ENCODE measurements at regions not wholly inside any gene's neighbourhood (a gene's known extent, or its start where the extent isn't known, plus 50 kb on each side); places are given as distances from the start of the nearest gene placed in this dataset.

- no peak for FAIRE-seq
- no peak for TF ChIP-seq POLR2A (IDR thresholded peaks at IDR 0.05; ENCODE audit: low read depth, low read length)
- DNase-seq (ENCODE audit: insufficient read length, low spot score), result no peak
Observed at GRCh38 chr14:97177016-97177415, 379.8 kb downstream of the VRK1 start.

- TF ChIP-seq POLR2A (IDR thresholded peaks at IDR 0.05; ENCODE audit: low read depth, low read length), result no peak
- no peak for DNase-seq (ENCODE audit: insufficient read length, low spot score)
- no peak for FAIRE-seq
Observed at GRCh38 chr14:97177635-97178034, 380.5 kb downstream of the VRK1 start.

- no peak for TF ChIP-seq POLR2A (IDR thresholded peaks at IDR 0.05; ENCODE audit: low read depth, low read length)
Observed at GRCh38 chr14:97178781-97179180, 381.6 kb downstream of the VRK1 start.

GRCh38 chr14:97179573-97179972, 382.4 kb downstream of the VRK1 start:
- no peak for TF ChIP-seq POLR2A (IDR thresholded peaks at IDR 0.05; ENCODE audit: low read depth, low read length)
- FAIRE-seq (no peak), DNase-seq (ENCODE audit: insufficient read length, low spot score) (no peak)

More at GRCh38 chr14:97178781-97179180, 381.6 kb downstream of the VRK1 start:
- no peak for FAIRE-seq
- no peak for DNase-seq (ENCODE audit: insufficient read length, low spot score)

GRCh38 chr14:97180304-97181200, 383.4 kb downstream of the VRK1 start:
- FAIRE-seq (peak; percentile 74), DNase-seq (ENCODE audit: insufficient read length, low spot score) (peak; percentile 69)
- no peak for TF ChIP-seq POLR2A (IDR thresholded peaks at IDR 0.05; ENCODE audit: low read depth, low read length)

- DNase-seq (ENCODE audit: insufficient read length, low spot score) (no peak), FAIRE-seq (no peak)
- TF ChIP-seq POLR2A (IDR thresholded peaks at IDR 0.05; ENCODE audit: low read depth, low read length), result no peak
Observed at GRCh38 chr14:97185186-97185585, 388.0 kb downstream of the VRK1 start.

GRCh38 chr14:97187916-97188315, 390.7 kb downstream of the VRK1 start:
- no peak for FAIRE-seq
- DNase-seq (ENCODE audit: insufficient read length, low spot score), result no peak
- no peak for TF ChIP-seq POLR2A (IDR thresholded peaks at IDR 0.05; ENCODE audit: low read depth, low read length)

- DNase-seq (ENCODE audit: insufficient read length, low spot score), result no peak
- no peak for FAIRE-seq
- no peak for TF ChIP-seq POLR2A (IDR thresholded peaks at IDR 0.05; ENCODE audit: low read depth, low read length)
Observed at GRCh38 chr14:97196336-97196735, 399.2 kb downstream of the VRK1 start.

GRCh38 chr14:97198813-97199212, 401.6 kb downstream of the VRK1 start:
- no peak for DNase-seq (ENCODE audit: insufficient read length, low spot score)

GRCh38 chr14:97200245-97200644, 403.1 kb downstream of the VRK1 start:
- FAIRE-seq, result no peak
- no peak for TF ChIP-seq POLR2A (IDR thresholded peaks at IDR 0.05; ENCODE audit: low read depth, low read length)
- DNase-seq (ENCODE audit: insufficient read length, low spot score), result no peak

More at GRCh38 chr14:97198813-97199212, 401.6 kb downstream of the VRK1 start:
- no peak for TF ChIP-seq POLR2A (IDR thresholded peaks at IDR 0.05; ENCODE audit: low read depth, low read length)
- FAIRE-seq, result no peak

GRCh38 chr14:97206916-97207315, 409.7 kb downstream of the VRK1 start:
- TF ChIP-seq POLR2A (IDR thresholded peaks at IDR 0.05; ENCODE audit: low read depth, low read length), result no peak
- FAIRE-seq, result no peak

GRCh38 chr14:97210202-97210601, 413.0 kb downstream of the VRK1 start:
- TF ChIP-seq POLR2A (IDR thresholded peaks at IDR 0.05; ENCODE audit: low read depth, low read length), result no peak
- no peak for DNase-seq (ENCODE audit: insufficient read length, low spot score)
- no peak for FAIRE-seq

More at GRCh38 chr14:97206916-97207315, 409.7 kb downstream of the VRK1 start:
- DNase-seq (ENCODE audit: insufficient read length, low spot score), result no peak

GRCh38 chr14:97212399-97212798, 415.2 kb downstream of the VRK1 start:
- TF ChIP-seq POLR2A (IDR thresholded peaks at IDR 0.05; ENCODE audit: low read depth, low read length), result no peak
- FAIRE-seq, result no peak
- no peak for DNase-seq (ENCODE audit: insufficient read length, low spot score)

- no peak for TF ChIP-seq POLR2A (IDR thresholded peaks at IDR 0.05; ENCODE audit: low read depth, low read length)
- DNase-seq (ENCODE audit: insufficient read length, low spot score) (no peak), FAIRE-seq (no peak)
Observed at GRCh38 chr14:97213720-97214119, 416.5 kb downstream of the VRK1 start.

Data from H54 (cell line).